ENCODE measurements at regions not wholly inside any gene's neighbourhood (a gene's known extent, or its start where the extent isn't known, plus 50 kb on each side); places are given as distances from the start of the nearest gene placed in this dataset.

- TF ChIP-seq POLR2A (IDR thresholded peaks at IDR 0.05) (no peak), CTCF (IDR thresholded peaks at IDR 0.05 in 4 of 5, conservative IDR thresholded peaks at IDR 0.05 in 1 of 5) (no peak)
Measured at GRCh38 chr1:195335541-195335940, 1272.7 kb downstream of the KCNT2 start.
